GM12878 (cell line): ENCODE measurements at regions not wholly inside any gene's neighbourhood (a gene's known extent, or its start where the extent isn't known, plus 50 kb on each side); places are given as distances from the start of the nearest gene placed in this dataset.

Source experiments
- ATAC-seq: fragments of 200-7000 bp; cut with Tn5 transposase; 3 replicates; pipeline ENCODE4 v1.9.1; 2020; ENCODE audit warnings: mild to moderate bottlenecking, moderate library complexity
- BruUV-seq: library from RNA; stranded (reverse); fragments of 400-500 nt; replicated peaks from 2 replicates; lab custom pipeline; 2021; lab: Mats Ljungman, UMichigan
- CTCF ChIA-PET: fragments of 300-600 bp; sonication (Branson Sonifier 250); formaldehyde crosslinking; extraction: SDS; loops from one replicate; lab custom pipeline; 2021; ENCODE audit warnings: inconsistent platforms; lab: Yijun Ruan, JAX
- POLR2A ChIA-PET: fragments of 350-600 bp; formaldehyde crosslinking; extraction: SDS; loops from one replicate; lab custom pipeline; 2021; ENCODE audit warnings: inconsistent platforms; lab: Charles Lee
- RAD21 ChIA-PET: fragments of 300-600 bp; sonication (Branson Sonifier 250); formaldehyde crosslinking; loops from one replicate; lab custom pipeline; 2023; ENCODE audit warnings: antibody characterized with exemption; ENCODE audit not compliant: unreplicated experiment; lab: Charles Lee
- SMC1A ChIA-PET: fragments of 300-600 bp; sonication (Branson Sonifier 250); formaldehyde crosslinking; loops from one replicate; lab custom pipeline; 2023; ENCODE audit not compliant: unreplicated experiment, uncharacterized antibody; lab: Charles Lee
- DNase-seq: peaks from one replicate; pipeline ENCODE4 v3.0.0-alpha.2; 2011; ENCODE audit warnings: low read depth, low spot score
- FAIRE-seq: peaks from 3 replicates; lab custom pipeline; 2011; peaks lifted over from hg19 to GRCh38; lab: Jason Lieb, UNC
- H2AFZ ChIP-seq: 2 replicates; pipeline ENCODE4 v1.6.0; 2011; ENCODE audit warnings: low read depth, low read length, control low read depth; ENCODE audit not compliant: control insufficient read depth
- H3K27ac ChIP-seq: 2 replicates; pipeline ENCODE4 v1.5.1; 2011; ENCODE audit warnings: control low read depth; ENCODE audit not compliant: control insufficient read depth, insufficient read depth
- H3K27me3 ChIP-seq, 2 experiments: replicated peaks in 1 of 2; 2 replicates each; pipeline versions ENCODE4 v1.6.0 to v1.6.1; 2011; ENCODE audit warnings: low read length in 1 of 2; ENCODE audit not compliant: control insufficient read depth in 2 of 2, insufficient read depth in 2 of 2
- H3K36me3 ChIP-seq, 2 experiments: 2 replicates each; pipeline ENCODE4 v1.5.1; 2011; ENCODE audit warnings: low read length in 1 of 2; ENCODE audit not compliant: control insufficient read depth in 2 of 2, insufficient read depth in 2 of 2
- H3K4me1 ChIP-seq: 2 replicates; pipeline ENCODE4 v1.6.1; 2011; ENCODE audit warnings: mild to moderate bottlenecking, low read length, moderate library complexity, mixed read lengths; ENCODE audit not compliant: control insufficient read depth, insufficient read depth
- H3K4me2 ChIP-seq: 2 replicates; pipeline ENCODE4 v1.6.0; 2011; ENCODE audit warnings: control low read depth; ENCODE audit not compliant: control insufficient read depth, insufficient read depth
- H3K4me3 ChIP-seq: fragments of 200-600 bp; sonication (generic); 2 replicates; pipeline ENCODE4 v1.5.1; 2016
- H3K79me2 ChIP-seq: 2 replicates; pipeline ENCODE4 v1.6.0; 2011; ENCODE audit warnings: low read length; ENCODE audit not compliant: control insufficient read depth, insufficient read depth
- H3K9ac ChIP-seq: 2 replicates; pipeline ENCODE4 v1.8.0; 2011; ENCODE audit warnings: low read length, control low read depth, mixed read lengths; ENCODE audit not compliant: control insufficient read depth, insufficient read depth
- H3K9me3 ChIP-seq: replicated peaks from 3 replicates; pipeline ENCODE4 v1.5.1; 2011; ENCODE audit warnings: mild to moderate bottlenecking, low read length; ENCODE audit not compliant: control insufficient read depth, insufficient read depth
- H4K20me1 ChIP-seq: 2 replicates; pipeline ENCODE4 v1.6.0; 2011; ENCODE audit not compliant: control insufficient read depth, insufficient read depth
- ATF7 ChIP-seq: fragments of 450-650 bp; IDR thresholded peaks from 2 replicates; pipeline ENCODE4 v1.6.1; 2016; ENCODE audit warnings: low read depth, mild to moderate bottlenecking
- EED ChIP-seq: sonication (generic); IDR thresholded peaks from 2 replicates; pipeline ENCODE4 v1.6.1; 2016; ENCODE audit warnings: antibody characterized with exemption, low read depth
- ETV6 ChIP-seq, 2 experiments: fragments of 450-650 bp in 1 of 2; IDR thresholded peaks in 1 of 2; conservative IDR thresholded peaks in 1 of 2; 2 replicates each; pipeline ENCODE4 v1.6.1; 2014; ENCODE audit warnings: antibody characterized with exemption in 1 of 2, borderline replicate concordance in 1 of 2, low read depth in 1 of 2, mild to moderate bottlenecking in 1 of 2, moderate library complexity in 1 of 2
- NFXL1 ChIP-seq: fragments of 450-650 bp; IDR thresholded peaks from 2 replicates; pipeline ENCODE4 v1.6.1; 2017; ENCODE audit warnings: antibody characterized with exemption, mild to moderate bottlenecking, borderline replicate concordance
- PAX5 ChIP-seq: IDR thresholded peaks from 2 replicates; pipeline ENCODE4 v1.6.1; 2011; ENCODE audit warnings: low read depth, low read length, borderline replicate concordance
- SRF ChIP-seq, 2 experiments: IDR thresholded peaks; 2 replicates each; pipeline ENCODE4 v1.6.1; 2011; ENCODE audit warnings: low read depth in 2 of 2, low read length in 2 of 2, mild to moderate bottlenecking in 1 of 2, moderate library complexity in 1 of 2
- SUZ12 ChIP-seq: fragments of 200-600 bp; sonication (generic); IDR thresholded peaks from one replicate; pipeline ENCODE4 v1.6.1; 2018; ENCODE audit warnings: antibody characterized with exemption, mild to moderate bottlenecking; ENCODE audit not compliant: unreplicated experiment
- WGBS: methylation state at CpG from one replicate; pipeline ENCODE4 v1.1.6; 2016; ENCODE audit warnings: low lambda C conversion rate; ENCODE audit not compliant: insufficient replicate concordance, insufficient coverage; ENCODE audit errors: missing lambda C conversion rate; 5-methylcytosine and 5-hydroxymethylcytosine counted together
- in situ Hi-C: fragments of 300-500 bp; cut with MboI; formaldehyde crosslinking; loops from 9 replicates; pipeline ENCODE4 v1.14.3; 2018; ENCODE audit warnings: mixed read lengths
- intact Hi-C: fragments of 100-400 bp; cut with micrococcal nuclease; formaldehyde crosslinking; loops from one replicate; pipeline ENCODE4 v1.14.2; 2022; ENCODE audit not compliant: unreplicated experiment
- TF ChIP-seq, protein P1 (sequence below): fragments of 450-650 bp; IDR thresholded peaks from 2 replicates; pipeline ENCODE4 v1.6.1; 2017; ENCODE audit warnings: borderline replicate concordance

DNA sequence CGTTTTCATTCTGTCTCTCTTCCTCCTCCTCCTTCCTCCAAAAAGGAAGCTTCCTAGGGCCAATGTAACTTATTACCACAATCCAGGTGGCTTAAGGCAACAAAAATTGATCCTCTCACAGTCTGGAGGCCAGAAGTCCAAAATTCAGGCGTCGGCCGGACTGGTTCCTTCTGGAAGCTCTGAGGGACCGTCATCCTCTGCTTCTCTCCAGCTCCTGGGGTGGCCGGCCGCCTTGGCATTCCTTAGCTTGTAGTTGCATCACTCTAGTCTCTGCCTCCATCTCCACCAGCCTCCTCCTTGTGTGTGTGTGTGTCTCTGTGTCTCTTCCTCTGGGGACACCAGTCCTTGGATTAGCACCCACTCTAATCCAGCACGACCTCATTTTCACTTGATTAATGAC is 89.0 kb upstream of the NPTX2 start:
- FAIRE-seq (no peak), DNase-seq (no peak), ATAC-seq (no peak)
- H3K27ac ChIP-seq: no peak overlapping the region
- CTCF ChIA-PET: no interaction called here
- H3K4me2 ChIP-seq: no peak overlapping the region
- no peaks in the 10 kb centered on the region for H3K4me1 ChIP-seq
- no peak overlapping the region for H3K9ac ChIP-seq
- H2AFZ ChIP-seq: no peak overlapping the region
- WGBS: 29% methylated on average over 8 of the region's 8 CpGs
- no peaks in the 10 kb centered on the region for H3K36me3 ChIP-seq
- in situ Hi-C loops (no loop called here), intact Hi-C loops (no loop called here)
- POLR2A ChIA-PET: no interaction called here
- BruUV-seq: no TSS peak
- RAD21 ChIA-PET: interaction anchor here (0.6 kb wide), 1 partner anchor 125 kb away, joined by 3 read pairs; no protein-coding TSS in a partner anchor
- no peaks in the 10 kb centered on the region for H4K20me1 ChIP-seq
- no peaks in the 10 kb centered on the region; the same call in 2 of the 3 replicates for H3K9me3 ChIP-seq
- TF ChIP-seq SRF (IDR thresholded peaks at IDR 0.05; ENCODE audit: low read depth in 2 of 2, low read length in 2 of 2) (no peak), ETV6 (conservative IDR thresholded peaks at IDR 0.05 in 1 of 2, IDR thresholded peaks at IDR 0.05 in 1 of 2; ENCODE audit: borderline replicate concordance in 1 of 2, low read depth in 1 of 2) (no peak), EED (no peak), SUZ12 (no peak), ATF7 (no peak), NFXL1 (no peak), PAX5 (no peak)
- TF ChIP-seq, protein P1, sequence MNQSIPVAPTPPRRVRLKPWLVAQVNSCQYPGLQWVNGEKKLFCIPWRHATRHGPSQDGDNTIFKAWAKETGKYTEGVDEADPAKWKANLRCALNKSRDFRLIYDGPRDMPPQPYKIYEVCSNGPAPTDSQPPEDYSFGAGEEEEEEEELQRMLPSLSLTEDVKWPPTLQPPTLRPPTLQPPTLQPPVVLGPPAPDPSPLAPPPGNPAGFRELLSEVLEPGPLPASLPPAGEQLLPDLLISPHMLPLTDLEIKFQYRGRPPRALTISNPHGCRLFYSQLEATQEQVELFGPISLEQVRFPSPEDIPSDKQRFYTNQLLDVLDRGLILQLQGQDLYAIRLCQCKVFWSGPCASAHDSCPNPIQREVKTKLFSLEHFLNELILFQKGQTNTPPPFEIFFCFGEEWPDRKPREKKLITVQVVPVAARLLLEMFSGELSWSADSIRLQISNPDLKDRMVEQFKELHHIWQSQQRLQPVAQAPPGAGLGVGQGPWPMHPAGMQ: no peak
- H3K27me3 ChIP-seq: no peaks in the 10 kb centered on the region
- no peaks in the 10 kb centered on the region for H3K79me2 ChIP-seq
- H3K4me3 ChIP-seq: no peak overlapping the region
- SMC1A ChIA-PET: no interaction called here
